SK-N-SH (cell line): ENCODE measurements at regions not wholly inside any gene's neighbourhood (a gene's known extent, or its start where the extent isn't known, plus 50 kb on each side); places are given as distances from the start of the nearest gene placed in this dataset.

Experiments used
- CTCF ChIA-PET: fragments of 300-600, 350-600 bp; formaldehyde crosslinking; extraction: SDS; loops from one replicate; lab custom pipeline; 2021; lab: Yijun Ruan, JAX
- POLR2A ChIA-PET: fragments of 350-600 bp; sonication (Branson Sonifier 250); formaldehyde crosslinking; extraction: SDS; loops from one replicate; lab custom pipeline; 2020; ENCODE audit warnings: antibody characterized with exemption, inconsistent platforms; lab: Yijun Ruan, JAX
- DNase-seq: peaks from one replicate; pipeline ENCODE4 v3.0.0; 2012
- H2AFZ ChIP-seq: fragments of 200-600 bp; sonication (generic); 2 replicates; pipeline ENCODE4 v1.8.1; 2016; ENCODE audit warnings: antibody characterized with exemption, mild to moderate bottlenecking, low read depth
- H3F3A ChIP-seq: fragments of 200-600 bp; sonication (generic); replicated peaks from 2 replicates; pipeline ENCODE3; 2016; ENCODE audit warnings: antibody characterized with exemption, mild to moderate bottlenecking; ENCODE audit not compliant: insufficient read depth
- H3K27ac ChIP-seq, 2 experiments: fragments of 200-500 bp in 1 of 2; fragments of 200-600 bp in 1 of 2; sonication (Bioruptor generic) in 1 of 2; sonication (generic), shearing (Covaris generic) in 1 of 2; 2 replicates each; pipeline versions ENCODE4 v1.5.1 to v1.6.1; 2014 to 2016; ENCODE audit warnings: low read depth in 2 of 2, inconsistent platforms in 1 of 2, low read length in 1 of 2, mild to moderate bottlenecking in 1 of 2, mixed read lengths in 1 of 2
- H3K27me3 ChIP-seq: fragments of 200-600 bp; sonication (generic), shearing (Covaris generic); 2 replicates; pipeline ENCODE4 v1.6.1; 2016; ENCODE audit warnings: mixed run types; ENCODE audit not compliant: insufficient read depth
- H3K36me3 ChIP-seq, 2 experiments: fragments of 200-500 bp in 1 of 2; fragments of 200-600 bp in 1 of 2; sonication (Bioruptor generic) in 1 of 2; sonication (generic) in 1 of 2; replicated peaks in 1 of 2; 2 replicates each; pipeline versions ENCODE3 to v1.5.1; 2014 to 2016; ENCODE audit warnings: low read length in 1 of 2, mild to moderate bottlenecking in 1 of 2; ENCODE audit not compliant: insufficient read depth in 2 of 2, control insufficient read depth in 1 of 2
- H3K4me1 ChIP-seq, 2 experiments: fragments of 200-500 bp in 1 of 2; fragments of 200-600 bp in 1 of 2; sonication (Bioruptor generic) in 1 of 2; sonication (generic), shearing (Covaris generic) in 1 of 2; 2 replicates each; pipeline versions ENCODE4 v1.5.1 to v1.6.1; 2014 to 2016; ENCODE audit warnings: low read depth in 1 of 2, low read length in 1 of 2, mixed run types in 1 of 2; ENCODE audit not compliant: insufficient read depth in 2 of 2, control insufficient read depth in 1 of 2
- H3K4me2 ChIP-seq: fragments of 200-600 bp; sonication (generic), shearing (Covaris generic); 2 replicates; pipeline ENCODE4 v1.6.1; 2017; ENCODE audit warnings: mixed run types
- H3K4me3 ChIP-seq, 2 experiments: fragments of 200-500 bp in 1 of 2; fragments of 200-600 bp in 1 of 2; sonication (Bioruptor generic) in 1 of 2; sonication (generic), shearing (Covaris generic) in 1 of 2; 2 replicates each; pipeline versions ENCODE4 v1.5.1 to v1.8.1; 2014 to 2016; ENCODE audit warnings: low read depth in 2 of 2, inconsistent platforms in 1 of 2, low read length in 1 of 2, mild to moderate bottlenecking in 1 of 2, mixed read lengths in 1 of 2, moderate library complexity in 1 of 2
- H3K79me2 ChIP-seq: fragments of 200-600 bp; sonication (generic); 2 replicates; pipeline ENCODE4 v1.8.1; 2017; ENCODE audit warnings: mild to moderate bottlenecking; ENCODE audit not compliant: insufficient read depth
- H3K9ac ChIP-seq: fragments of 200-600 bp; sonication (generic); 2 replicates; pipeline ENCODE4 v1.6.1; 2017; ENCODE audit warnings: mixed run types
- H3K9me2 ChIP-seq: fragments of 200-600 bp; sonication (generic); 2 replicates; pipeline ENCODE4 v1.6.1; 2017; ENCODE audit warnings: mixed run types
- H3K9me3 ChIP-seq: fragments of 200-600 bp; sonication (generic); 2 replicates; pipeline ENCODE4 v1.6.1; 2017; ENCODE audit warnings: mixed run types, mild to moderate bottlenecking, moderate library complexity
- H4K20me1 ChIP-seq: fragments of 200-600 bp; sonication (generic); 2 replicates; pipeline ENCODE4 v1.6.1; 2017; ENCODE audit warnings: mild to moderate bottlenecking, mixed run types; ENCODE audit not compliant: insufficient read depth
- CTCF ChIP-seq: fragments of 200-600 bp; sonication (generic); IDR thresholded peaks from 2 replicates; pipeline ENCODE4 v1.6.1; 2017; ENCODE audit warnings: antibody characterized with exemption, mild to moderate bottlenecking, moderate library complexity
- ELF1 ChIP-seq: IDR thresholded peaks from 2 replicates; pipeline ENCODE4 v1.4.0; 2012
- EZH2phosphoT487 ChIP-seq: fragments of 200-600 bp; sonication (generic); IDR thresholded peaks from 2 replicates; pipeline ENCODE4 v1.6.1; 2017; ENCODE audit warnings: low read depth, mixed run types, mild to moderate bottlenecking, antibody characterized with exemption, moderate library complexity, borderline replicate concordance
- FOSL2 ChIP-seq: IDR thresholded peaks from 2 replicates; pipeline ENCODE4 v1.4.0; 2012; ENCODE audit warnings: low read depth, mild to moderate bottlenecking, moderate library complexity, borderline replicate concordance
- FOXJ3 ChIP-seq: sonication (generic); formaldehyde crosslinking; IDR thresholded peaks from 2 replicates; pipeline ENCODE4 v1.5.1; 2020; ENCODE audit warnings: mild to moderate bottlenecking, missing genetic modification reagents
- FOXM1 ChIP-seq: IDR thresholded peaks from 2 replicates; pipeline ENCODE4 v1.4.0; 2012; ENCODE audit warnings: low read depth, mild to moderate bottlenecking
- GABPA ChIP-seq: IDR thresholded peaks from 2 replicates; pipeline ENCODE4 v1.4.0; 2012; ENCODE audit warnings: low read depth, mild to moderate bottlenecking
- GATA2 ChIP-seq: sonication (generic); formaldehyde crosslinking; IDR thresholded peaks from 2 replicates; pipeline ENCODE4 v1.5.0; 2020; ENCODE audit warnings: mild to moderate bottlenecking, missing genetic modification reagents
- IRF3 ChIP-seq: fragments of 150-350 bp; IDR thresholded peaks from 2 replicates; pipeline ENCODE4 v1.6.1; 2016; ENCODE audit warnings: mild to moderate bottlenecking, low read depth, low read length
- PBX3 ChIP-seq: IDR thresholded peaks from 2 replicates; pipeline ENCODE4; 2012
- RCOR1 ChIP-seq: fragments of 150-350 bp; IDR thresholded peaks from 2 replicates; pipeline ENCODE4 v1.6.1; 2017; ENCODE audit warnings: antibody characterized with exemption, low read length
- SIN3A ChIP-seq: IDR thresholded peaks from 2 replicates; pipeline ENCODE4 v1.6.1; 2012; ENCODE audit warnings: low read depth, mild to moderate bottlenecking, low read length, moderate library complexity, borderline replicate concordance
- SMC3 ChIP-seq: IDR thresholded peaks from 2 replicates; pipeline ENCODE4 v1.6.1; 2012; ENCODE audit warnings: low read depth, low read length, improper control_type of control experiment
- TAF1 ChIP-seq: IDR thresholded peaks from 2 replicates; pipeline ENCODE4 v1.6.1; 2012; ENCODE audit warnings: low read depth, mild to moderate bottlenecking, low read length, moderate library complexity, borderline replicate concordance
- TEAD4 ChIP-seq: IDR thresholded peaks from 2 replicates; pipeline ENCODE4 v1.4.0; 2012; ENCODE audit warnings: mild to moderate bottlenecking, borderline replicate concordance; ENCODE audit not compliant: insufficient read depth
- USF1 ChIP-seq: IDR thresholded peaks from 2 replicates; pipeline ENCODE4 v1.4.0; 2012; ENCODE audit warnings: low read depth, borderline replicate concordance
- USF2 ChIP-seq: fragments of 150-350 bp; IDR thresholded peaks from 2 replicates; pipeline ENCODE4 v1.6.1; 2017; ENCODE audit warnings: antibody characterized with exemption, low read length, low read depth, borderline replicate concordance
- YY1 ChIP-seq: IDR thresholded peaks from 2 replicates; pipeline ENCODE4 v1.4.0; 2012; ENCODE audit warnings: low read depth, mild to moderate bottlenecking
- WGBS: methylation state at CpG from one replicate; pipeline ENCODE4 v1.1.6; 2017; ENCODE audit warnings: low lambda C conversion rate; 5-methylcytosine and 5-hydroxymethylcytosine counted together

- TF ChIP-seq FOXM1: no peak
These were observed 711.3 kb downstream of the GALR1 start (continued) for GRCh38 chr18:77960791-77961410.

GRCh38 chr18:77967071-77967470 lies 717.4 kb downstream of the GALR1 start:
- no peaks in the 10 kb centered on the region for H3K79me2 ChIP-seq
- H3K9ac ChIP-seq: no peak overlapping the region
- no peak overlapping the region for H3K27ac ChIP-seq
- H3K9me2 ChIP-seq: no peaks in the 10 kb centered on the region
- POLR2A ChIA-PET: no interaction called here
- H3K4me3 ChIP-seq: no peak overlapping the region
- no peaks in the 10 kb centered on the region for H3F3A ChIP-seq
- DNase-seq: no peak
- no peaks in the 10 kb centered on the region for H3K9me3 ChIP-seq
- TF ChIP-seq TEAD4 (no peak), IRF3 (no peak), TAF1 (no peak), FOXM1 (no peak), USF1 (no peak), SIN3A (no peak), GATA2 (CRISPR knock-in tag) (no peak), SMC3 (no peak), YY1 (no peak), RCOR1 (no peak), CTCF (no peak), EZH2phosphoT487 (no peak)
- H3K4me1 ChIP-seq: no peaks in the 10 kb centered on the region
- no peaks in the 10 kb centered on the region for H3K36me3 ChIP-seq
- H3K4me2 ChIP-seq: no peak overlapping the region
- CTCF ChIA-PET: no interaction called here
- H2AFZ ChIP-seq: no peak overlapping the region
- no peaks in the 10 kb centered on the region for H4K20me1 ChIP-seq
- H3K27me3 ChIP-seq: no peaks in the 10 kb centered on the region
- 0% methylated on average over 5 of the region's 5 CpGs for WGBS

GRCh38 chr18:77967791-77968190 lies 718.1 kb downstream of the GALR1 start:
- H2AFZ ChIP-seq: no peak overlapping the region
- H4K20me1 ChIP-seq: no peaks in the 10 kb centered on the region
- no peaks in the 10 kb centered on the region for H3K9me2 ChIP-seq
- no peak overlapping the region for H3K9ac ChIP-seq
- WGBS: 10% methylated on average over 2 of the region's 3 CpGs
- H3K4me1 ChIP-seq: no peaks in the 10 kb centered on the region
- ChIA-PET POLR2A (no interaction called here), CTCF (no interaction called here)
- H3K27ac ChIP-seq: no peak overlapping the region
- no peaks in the 10 kb centered on the region for H3K9me3 ChIP-seq
- no peak overlapping the region for H3K4me3 ChIP-seq
- H3K27me3 ChIP-seq: no peaks in the 10 kb centered on the region
- no peaks in the 10 kb centered on the region for H3F3A ChIP-seq
- H3K79me2 ChIP-seq: no peaks in the 10 kb centered on the region
- H3K36me3 ChIP-seq: no peaks in the 10 kb centered on the region
- DNase-seq: no peak
- no peak overlapping the region for H3K4me2 ChIP-seq
- no peak for TF ChIP-seq USF2
- no peak for TF ChIP-seq FOSL2
- no peak for TF ChIP-seq FOXJ3 (CRISPR knock-in tag)
- no peak for TF ChIP-seq PBX3
- no peak for TF ChIP-seq ELF1
- TF ChIP-seq RCOR1: no peak
- TF ChIP-seq GABPA: no peak
- no peak for TF ChIP-seq GATA2 (CRISPR knock-in tag)
- no peak for TF ChIP-seq FOXM1
- no peak for TF ChIP-seq IRF3
- TF ChIP-seq TEAD4: no peak
- no peak for TF ChIP-seq EZH2phosphoT487
